IPS-20b (cell line): ENCODE measurements at regions not wholly inside any gene's neighbourhood (a gene's known extent, or its start where the extent isn't known, plus 50 kb on each side); places are given as distances from the start of the nearest gene placed in this dataset.

Source experiments
- H3K27ac ChIP-seq: one replicate; pipeline ENCODE4 v1.5.1; 2013; ENCODE audit warnings: low read length
- H3K27me3 ChIP-seq: 2 replicates; pipeline ENCODE4 v1.6.1; 2013; ENCODE audit warnings: mild to moderate bottlenecking, low read length, inconsistent platforms; ENCODE audit not compliant: insufficient read depth
- H3K36me3 ChIP-seq: 2 replicates; pipeline ENCODE4 v1.6.1; 2013; ENCODE audit warnings: low read depth, mild to moderate bottlenecking, inconsistent platforms, low read length, moderate library complexity; ENCODE audit not compliant: insufficient read depth
- H3K4me1 ChIP-seq: 2 replicates; pipeline ENCODE4 v1.6.1; 2013; ENCODE audit warnings: mild to moderate bottlenecking, control low read depth, inconsistent platforms, low read length, moderate library complexity; ENCODE audit not compliant: insufficient read depth
- H3K4me3 ChIP-seq: 2 replicates; pipeline ENCODE4 v1.5.1; 2013; ENCODE audit warnings: mild to moderate bottlenecking, low read length, inconsistent platforms
- H3K9ac ChIP-seq: 2 replicates; pipeline ENCODE4 v1.6.1; 2013; ENCODE audit warnings: low read depth, mild to moderate bottlenecking, inconsistent platforms, low read length, moderate library complexity
- H3K9me3 ChIP-seq: 2 replicates; pipeline ENCODE4 v1.6.1; 2013; ENCODE audit warnings: mild to moderate bottlenecking, low read depth, low read length, inconsistent platforms; ENCODE audit not compliant: insufficient read depth

DNA sequence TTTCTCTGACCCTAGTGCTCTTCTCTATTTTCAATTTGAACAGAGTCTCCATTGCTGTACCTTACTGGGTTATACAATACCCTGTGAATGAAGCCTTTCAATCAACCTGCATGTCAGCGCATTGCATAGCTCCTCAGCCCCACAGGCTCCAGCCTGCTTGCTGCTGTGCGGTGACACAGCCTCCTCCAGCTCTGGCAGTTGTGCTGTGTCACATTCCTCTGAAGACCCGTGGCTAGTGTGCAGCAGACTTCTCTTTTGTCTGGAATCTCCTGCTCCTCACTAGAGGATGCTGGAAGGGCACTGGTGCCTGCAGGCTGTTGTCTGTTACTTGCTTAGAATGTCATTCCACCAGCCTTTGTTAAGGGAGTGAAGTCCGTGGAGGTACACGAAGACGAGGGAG is 390.1 kb upstream of the B3GAT1 start:
- H3K9ac ChIP-seq: 0 out of 2 replicates have a peak overlapping the region, but pooled peaks have one; percentile 20
- peaks cover 7% of the 10 kb centered on the region for H3K27me3 ChIP-seq
- no peak overlapping the region for H3K27ac ChIP-seq
- peaks cover 18% of the 10 kb centered on the region; the same call in 1 of the 2 replicates for H3K4me1 ChIP-seq
- H3K9me3 ChIP-seq: no peaks in the 10 kb centered on the region
- H3K36me3 ChIP-seq: no peaks in the 10 kb centered on the region
- no peak overlapping the region for H3K4me3 ChIP-seq

DNA sequence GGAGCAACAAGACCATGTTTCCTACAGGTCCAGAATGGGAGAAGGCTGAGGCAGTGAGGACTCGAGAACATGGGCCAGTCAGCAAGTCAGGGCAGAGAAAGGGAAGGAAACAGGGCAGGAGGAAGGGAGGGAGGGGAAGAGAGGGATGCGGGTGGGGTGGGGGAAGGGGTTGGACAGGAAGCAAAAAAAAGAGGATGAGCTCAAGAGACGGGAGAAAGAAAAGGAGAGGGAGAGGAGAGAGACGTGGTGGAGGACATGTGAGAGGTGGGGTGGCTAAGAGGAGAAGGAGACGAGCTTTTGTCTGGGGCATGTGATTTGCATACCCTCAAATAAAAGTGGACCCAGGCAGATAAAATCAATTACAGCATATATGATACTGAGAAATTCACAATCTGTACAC is 389.5 kb upstream of the B3GAT1 start:
- no peaks in the 10 kb centered on the region for H3K9me3 ChIP-seq
- no peak overlapping the region for H3K4me3 ChIP-seq
- peaks cover 18% of the 10 kb centered on the region; the same call in 1 of the 2 replicates for H3K4me1 ChIP-seq
- H3K27me3 ChIP-seq: peaks cover 7% of the 10 kb centered on the region
- no peak overlapping the region for H3K27ac ChIP-seq
- H3K36me3 ChIP-seq: no peaks in the 10 kb centered on the region
- H3K9ac ChIP-seq: no peak overlapping the region

DNA sequence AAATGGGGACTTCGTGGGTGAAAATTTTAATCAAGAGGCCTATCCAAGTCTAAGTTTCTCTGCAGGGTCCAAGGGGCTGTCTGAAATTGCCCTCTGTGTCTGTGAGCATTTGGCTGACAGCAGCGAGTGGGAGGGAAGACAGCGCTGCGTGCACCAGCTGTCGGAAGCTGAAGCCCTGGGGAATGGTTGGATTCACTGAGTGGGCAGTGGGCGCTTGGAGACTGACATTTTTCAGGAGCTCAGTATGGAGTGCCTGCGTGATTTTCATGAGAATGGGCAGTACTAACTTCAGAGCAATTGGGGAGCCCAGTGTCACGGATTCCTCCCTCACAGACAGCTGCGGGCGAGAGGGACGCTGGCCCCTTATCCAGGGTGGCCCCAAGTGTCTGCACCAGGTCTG is 388.8 kb upstream of the B3GAT1 start:
- H3K9me3 ChIP-seq: no peaks in the 10 kb centered on the region
- H3K27me3 ChIP-seq: peaks cover 7% of the 10 kb centered on the region
- no peaks in the 10 kb centered on the region for H3K36me3 ChIP-seq
- H3K27ac ChIP-seq: no peak overlapping the region
- no peak overlapping the region for H3K9ac ChIP-seq
- H3K4me3 ChIP-seq: no peak overlapping the region
- peaks cover 18% of the 10 kb centered on the region; the same call in 1 of the 2 replicates for H3K4me1 ChIP-seq

DNA sequence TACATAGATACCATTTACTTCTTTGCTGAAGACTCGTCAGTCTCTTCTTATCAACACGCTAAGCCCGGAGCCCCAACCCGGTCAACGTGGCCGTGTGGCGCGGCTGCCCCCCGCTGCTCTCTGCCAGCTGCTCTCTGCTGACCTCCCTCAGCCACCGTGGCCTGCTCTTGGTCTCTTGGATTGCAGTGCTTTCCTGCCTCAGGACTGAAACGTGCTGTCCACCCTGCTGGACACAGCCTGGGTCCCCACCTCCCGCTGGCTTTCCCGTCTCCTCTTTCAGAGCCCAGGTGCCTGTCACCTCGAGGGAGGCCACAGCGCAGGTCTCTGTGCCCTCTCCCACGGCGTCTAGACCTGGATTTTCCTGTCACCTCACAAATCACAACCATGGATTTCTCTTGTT is 388.1 kb upstream of the B3GAT1 start:
- no peak overlapping the region for H3K4me3 ChIP-seq
- H3K4me1 ChIP-seq: peaks cover 18% of the 10 kb centered on the region; the same call in 1 of the 2 replicates
- H3K27ac ChIP-seq: no peak overlapping the region
- H3K9ac ChIP-seq: no peak overlapping the region
- H3K36me3 ChIP-seq: no peaks in the 10 kb centered on the region
- peaks cover 7% of the 10 kb centered on the region for H3K27me3 ChIP-seq
- no peaks in the 10 kb centered on the region for H3K9me3 ChIP-seq

DNA sequence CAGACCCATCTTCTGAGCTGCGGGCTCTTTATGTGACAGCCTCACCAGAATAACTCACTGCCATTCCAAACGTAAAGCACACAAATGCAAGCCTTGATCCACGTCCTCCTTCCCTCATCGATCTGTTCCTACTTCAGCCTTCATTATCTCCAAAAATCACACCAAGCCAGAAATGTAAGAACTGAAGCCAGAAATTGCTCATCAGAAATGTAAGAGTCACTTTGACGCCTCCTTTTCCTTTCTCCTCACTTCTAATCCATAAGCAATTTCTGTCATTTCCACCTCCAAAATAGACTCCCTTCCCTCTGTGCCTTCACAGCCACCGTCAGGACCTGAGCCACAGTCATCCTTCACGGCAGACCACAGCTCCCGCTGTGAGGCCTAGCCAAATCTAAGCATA is 387.3 kb upstream of the B3GAT1 start:
- no peak overlapping the region for H3K4me3 ChIP-seq
- peaks cover 18% of the 10 kb centered on the region; the same call in 1 of the 2 replicates for H3K4me1 ChIP-seq
- H3K9me3 ChIP-seq: no peaks in the 10 kb centered on the region
- no peak overlapping the region for H3K9ac ChIP-seq
- H3K27ac ChIP-seq: no peak overlapping the region
- H3K36me3 ChIP-seq: no peaks in the 10 kb centered on the region
- H3K27me3 ChIP-seq: peaks cover 7% of the 10 kb centered on the region

DNA sequence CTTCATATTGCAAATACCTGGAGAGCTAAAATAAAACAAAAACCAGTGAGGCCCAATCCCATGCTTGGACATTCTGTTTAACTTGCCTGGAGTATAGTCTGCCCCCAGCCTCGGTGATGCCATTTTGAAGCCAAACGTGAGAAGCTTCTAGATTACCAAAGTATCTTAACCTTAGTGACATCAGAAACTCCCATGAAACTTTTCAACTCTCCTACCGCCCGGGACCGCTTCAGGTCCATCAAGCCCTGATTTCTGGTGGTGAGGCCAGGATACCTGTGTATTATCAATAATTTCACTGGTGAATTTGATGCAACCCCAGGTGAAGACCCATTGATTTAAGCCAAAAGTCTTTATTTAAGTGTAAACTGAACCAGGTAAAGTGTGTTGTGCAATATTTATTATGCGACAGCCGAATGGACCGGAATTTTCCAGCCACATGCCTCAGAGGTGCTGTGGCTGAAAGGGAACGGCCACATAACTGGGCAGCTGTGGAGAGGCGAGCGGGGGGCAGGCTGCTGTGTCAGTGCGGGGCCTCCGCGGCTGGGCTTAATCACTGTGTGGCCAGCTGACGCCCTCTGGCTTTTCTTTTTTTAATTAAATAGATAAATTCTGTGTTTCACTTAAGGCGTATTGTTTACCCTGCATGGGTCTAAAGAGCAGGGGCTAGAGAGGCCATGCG is 385.5 kb upstream of the B3GAT1 start:
- peaks cover 18% of the 10 kb centered on the region; the same call in 1 of the 2 replicates for H3K4me1 ChIP-seq
- H3K9me3 ChIP-seq: no peaks in the 10 kb centered on the region
- no peak overlapping the region for H3K9ac ChIP-seq
- no peak overlapping the region for H3K27ac ChIP-seq
- H3K27me3 ChIP-seq: peaks cover 14% of the 10 kb centered on the region
- no peaks in the 10 kb centered on the region for H3K36me3 ChIP-seq
- H3K4me3 ChIP-seq: no peak overlapping the region

DNA sequence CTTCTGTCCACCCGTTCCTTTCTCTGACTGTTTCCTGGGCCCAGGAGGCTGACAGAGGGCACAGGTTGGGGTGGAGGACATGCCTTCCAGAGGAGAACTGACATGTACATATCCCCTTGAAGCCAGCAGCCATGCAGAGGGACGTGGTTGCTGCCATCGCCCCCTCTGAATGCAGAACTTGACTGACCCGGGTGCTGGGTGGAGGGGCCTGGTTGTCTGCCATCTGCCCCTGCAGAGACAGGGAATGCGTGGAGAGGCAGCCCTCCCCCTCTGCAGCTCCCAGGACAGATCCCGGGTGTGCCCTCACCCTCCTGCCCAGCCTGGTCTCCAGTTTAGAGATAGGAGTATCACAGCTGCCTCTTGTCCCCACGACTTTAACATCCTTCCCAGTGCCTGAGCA is 383.0 kb upstream of the B3GAT1 start:
- no peak overlapping the region for H3K27ac ChIP-seq
- no peak overlapping the region for H3K4me3 ChIP-seq
- no peak overlapping the region for H3K9ac ChIP-seq
- no peaks in the 10 kb centered on the region for H3K36me3 ChIP-seq
- H3K4me1 ChIP-seq: no peaks in the 10 kb centered on the region
- H3K9me3 ChIP-seq: no peaks in the 10 kb centered on the region
- peaks cover 8% of the 10 kb centered on the region for H3K27me3 ChIP-seq

DNA sequence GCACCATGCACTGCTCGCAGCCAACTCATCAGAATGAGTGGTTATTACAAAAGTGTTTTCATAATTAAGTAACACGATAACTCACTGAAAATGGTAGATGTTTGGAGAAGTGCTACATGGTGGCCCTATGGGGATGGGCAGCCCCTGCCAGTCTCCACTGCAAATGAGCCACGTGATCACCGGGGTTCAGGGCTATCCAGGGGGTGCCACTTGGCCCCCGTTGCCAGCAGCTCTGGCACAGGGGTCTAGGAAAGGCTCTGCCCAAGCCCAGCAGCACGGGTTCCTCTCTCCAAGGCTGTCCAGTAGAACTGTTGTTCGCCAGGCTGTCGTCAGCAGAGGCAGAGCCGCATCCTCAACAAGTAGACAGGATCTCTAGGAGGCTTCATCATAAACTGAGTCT is 382.1 kb upstream of the B3GAT1 start:
- H3K36me3 ChIP-seq: no peaks in the 10 kb centered on the region
- H3K27me3 ChIP-seq: peaks cover 8% of the 10 kb centered on the region
- H3K4me3 ChIP-seq: no peak overlapping the region
- H3K27ac ChIP-seq: no peak overlapping the region
- no peaks in the 10 kb centered on the region for H3K9me3 ChIP-seq
- no peak overlapping the region for H3K9ac ChIP-seq
- no peaks in the 10 kb centered on the region for H3K4me1 ChIP-seq

DNA sequence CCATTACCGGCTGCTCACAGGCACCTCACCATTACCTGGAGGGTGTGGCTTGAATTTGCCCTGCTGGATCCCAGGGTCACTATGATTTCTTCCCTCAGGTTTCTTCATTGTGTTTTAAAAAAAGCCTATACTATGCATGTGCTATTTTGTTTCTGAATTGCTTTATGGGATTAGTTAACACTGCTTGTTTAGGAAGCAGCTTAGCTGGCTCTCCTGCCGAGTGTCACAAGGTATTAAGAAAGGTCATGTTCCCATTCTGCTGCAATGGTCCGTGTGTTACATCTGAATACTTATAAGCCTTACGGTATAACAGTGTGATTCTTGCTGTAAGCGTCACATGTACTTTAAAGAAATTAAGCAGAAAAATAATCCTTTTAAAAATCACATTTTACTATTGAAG is 380.6 kb upstream of the B3GAT1 start:
- Histone ChIP-seq H3K9me3 (no peaks in the 10 kb centered on the region), H3K27ac (no peak overlapping the region), H3K9ac (no peak overlapping the region)

DNA sequence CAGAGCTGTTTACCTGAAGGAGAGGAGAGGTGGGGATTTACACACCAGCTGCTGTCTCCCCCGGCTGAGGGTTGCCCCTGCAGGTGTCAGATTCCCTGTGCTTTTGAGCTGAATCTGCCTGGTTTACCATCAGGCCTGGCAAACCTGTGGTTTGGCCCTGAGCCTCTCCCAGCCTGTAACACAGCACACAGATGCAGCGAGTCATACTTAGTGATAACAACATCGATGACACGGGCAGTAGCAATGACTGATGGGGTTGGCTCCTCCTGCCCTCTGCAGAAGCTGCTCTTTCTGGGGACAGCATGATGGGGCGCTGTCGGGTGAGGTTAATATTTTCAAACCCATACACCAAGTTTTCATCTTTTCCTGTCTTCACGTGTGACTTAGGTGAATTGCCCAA is 380.0 kb upstream of the B3GAT1 start:
- Histone ChIP-seq H3K9me3 (no peaks in the 10 kb centered on the region), H3K36me3 (no peaks in the 10 kb centered on the region), H3K27ac (no peak overlapping the region), H3K4me1 (no peaks in the 10 kb centered on the region), H3K9ac (no peak overlapping the region), H3K27me3 (peaks cover 8% of the 10 kb centered on the region), H3K4me3 (no peak overlapping the region)

More for the DNA sequence above, 380.6 kb upstream of the B3GAT1 start:
- H3K4me3 ChIP-seq: no peak overlapping the region
- H3K27me3 ChIP-seq: peaks cover 8% of the 10 kb centered on the region
- H3K36me3 ChIP-seq: no peaks in the 10 kb centered on the region
- H3K4me1 ChIP-seq: no peaks in the 10 kb centered on the region

DNA sequence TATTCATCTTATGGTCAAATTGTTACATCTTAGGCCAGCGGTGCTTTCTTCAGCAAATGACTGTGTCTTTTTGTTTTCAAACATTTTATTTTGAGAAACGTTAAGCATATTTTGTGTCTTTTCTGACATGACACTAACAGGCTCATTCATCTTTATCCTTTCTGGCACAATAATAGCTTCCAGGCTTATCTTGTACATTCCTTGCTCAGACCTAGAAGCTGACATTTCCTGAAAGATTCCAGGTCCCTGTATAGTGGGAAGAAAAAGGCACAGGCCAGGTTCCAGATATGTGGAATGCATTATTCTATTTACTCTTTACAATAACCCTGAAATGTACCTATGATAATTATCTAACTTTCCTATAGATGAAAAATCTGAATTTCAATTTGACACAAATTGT is 379.1 kb upstream of the B3GAT1 start:
- H3K4me3 ChIP-seq: no peak overlapping the region

DNA sequence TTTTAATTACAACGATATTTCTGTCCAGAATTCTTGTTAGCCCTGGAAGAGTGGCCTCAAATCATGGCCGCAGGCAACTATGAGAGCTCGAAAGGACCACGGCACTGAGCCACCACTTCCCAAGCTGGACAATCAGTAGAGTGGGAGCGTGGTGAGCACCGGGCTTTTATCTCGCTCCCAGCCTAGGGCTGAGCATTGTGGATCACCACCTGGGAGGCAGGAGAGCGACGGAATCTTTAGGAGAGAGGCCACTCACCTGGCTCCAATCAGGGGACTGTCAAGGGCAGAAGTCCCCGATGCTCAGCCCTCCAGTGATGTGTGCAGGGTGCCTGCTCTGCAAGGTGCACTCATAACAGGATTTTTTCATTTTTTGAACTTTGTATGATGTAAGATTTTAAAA is 377.1 kb upstream of the B3GAT1 start:
- no peak overlapping the region for H3K4me3 ChIP-seq
- no peak overlapping the region for H3K9ac ChIP-seq
- peaks cover 6% of the 10 kb centered on the region for H3K27me3 ChIP-seq
- no peaks in the 10 kb centered on the region for H3K4me1 ChIP-seq
- H3K9me3 ChIP-seq: no peaks in the 10 kb centered on the region
- H3K36me3 ChIP-seq: no peaks in the 10 kb centered on the region
- no peak overlapping the region for H3K27ac ChIP-seq

More for the DNA sequence above, 379.1 kb upstream of the B3GAT1 start:
- H3K36me3 ChIP-seq: no peaks in the 10 kb centered on the region
- no peaks in the 10 kb centered on the region for H3K4me1 ChIP-seq
- H3K9ac ChIP-seq: no peak overlapping the region
- peaks cover 8% of the 10 kb centered on the region for H3K27me3 ChIP-seq
- H3K27ac ChIP-seq: no peak overlapping the region
- no peaks in the 10 kb centered on the region for H3K9me3 ChIP-seq
